HL-60 (cell line): ENCODE measurements at regions not wholly inside any gene's neighbourhood (a gene's known extent, or its start where the extent isn't known, plus 50 kb on each side); places are given as distances from the start of the nearest gene placed in this dataset.

Experiments
- DNase-seq, 2 experiments: peaks; one replicate each; pipeline ENCODE4 v3.0.0-alpha.2; 2010 to 2020; ENCODE audit warnings: low read depth in 1 of 2, low spot score in 1 of 2
- H3K27ac ChIP-seq: fragments of 250-450 bp; sonication (Bioruptor Pico); replicated peaks from 2 replicates; pipeline ENCODE4 v1.5.1; 2020; ENCODE audit warnings: mild to moderate bottlenecking, moderate library complexity
- H3K27me3 ChIP-seq: fragments of 250-450 bp; sonication (Bioruptor Pico); 2 replicates; pipeline ENCODE4 v1.5.1; 2021; ENCODE audit warnings: mild to moderate bottlenecking, moderate library complexity; ENCODE audit not compliant: insufficient read depth, poor library complexity, severe bottlenecking
- H3K4me3 ChIP-seq: replicated peaks from 2 replicates; pipeline ENCODE4 v1.5.1; 2011; ENCODE audit warnings: mild to moderate bottlenecking, control low read depth, low read length; ENCODE audit not compliant: insufficient read depth
- GABPA ChIP-seq: IDR thresholded peaks from 2 replicates; pipeline ENCODE4 v1.6.1; 2012; ENCODE audit warnings: low read depth
- POLR2AphosphoS5 ChIP-seq: IDR thresholded peaks from 2 replicates; pipeline ENCODE4 v1.6.1; 2012; ENCODE audit warnings: low read depth
- SPI1 ChIP-seq: IDR thresholded peaks from 2 replicates; pipeline ENCODE4 v1.6.1; 2012; ENCODE audit warnings: low read depth, mild to moderate bottlenecking, borderline replicate concordance
- TF ChIP-seq, protein P1 (sequence below): IDR thresholded peaks from one replicate; pipeline ENCODE4 v1.5.1; 2011; ENCODE audit warnings: low read length, control low read depth, inconsistent platforms; ENCODE audit not compliant: insufficient read depth
- TF ChIP-seq, protein P2 (sequence below): IDR thresholded peaks from 2 replicates; pipeline ENCODE4 v1.6.1; 2012; ENCODE audit warnings: low read depth; ENCODE audit not compliant: insufficient replicate concordance

DNA sequence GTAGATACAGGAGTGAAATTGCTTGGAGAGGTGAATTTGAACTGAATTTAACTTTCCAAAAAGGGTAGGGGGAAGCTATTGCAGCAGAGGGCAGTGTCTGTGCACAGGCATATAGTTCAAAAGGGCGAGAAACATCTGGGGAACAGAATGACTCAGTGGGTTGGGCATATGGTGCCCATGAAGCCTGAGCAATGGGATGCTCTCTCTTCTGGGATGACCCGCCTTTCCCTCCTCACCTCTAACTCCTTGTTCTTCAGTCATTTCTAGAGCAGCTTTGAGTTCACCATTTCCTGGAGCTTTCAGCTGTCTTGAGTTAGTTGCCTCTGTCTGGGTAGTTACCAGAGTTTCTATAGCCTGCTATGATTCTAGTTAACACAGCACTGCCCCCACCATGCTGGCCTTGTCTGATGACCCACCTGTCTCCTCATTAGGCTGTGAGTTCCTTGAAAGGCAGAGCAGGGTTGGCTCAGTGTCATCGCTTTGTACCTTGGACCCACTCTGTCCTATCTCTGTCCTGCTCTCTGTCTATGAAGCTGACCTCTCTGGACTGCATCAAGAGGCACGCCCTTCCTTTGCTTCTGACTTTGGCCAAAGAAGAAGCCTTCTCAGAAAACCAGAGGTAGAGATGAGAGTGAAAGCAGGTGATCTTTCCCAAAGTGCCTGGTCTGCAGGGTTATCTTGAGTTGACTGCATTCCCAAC is 299.6 kb upstream of the KLF4 start:
- TF ChIP-seq, protein P1, sequence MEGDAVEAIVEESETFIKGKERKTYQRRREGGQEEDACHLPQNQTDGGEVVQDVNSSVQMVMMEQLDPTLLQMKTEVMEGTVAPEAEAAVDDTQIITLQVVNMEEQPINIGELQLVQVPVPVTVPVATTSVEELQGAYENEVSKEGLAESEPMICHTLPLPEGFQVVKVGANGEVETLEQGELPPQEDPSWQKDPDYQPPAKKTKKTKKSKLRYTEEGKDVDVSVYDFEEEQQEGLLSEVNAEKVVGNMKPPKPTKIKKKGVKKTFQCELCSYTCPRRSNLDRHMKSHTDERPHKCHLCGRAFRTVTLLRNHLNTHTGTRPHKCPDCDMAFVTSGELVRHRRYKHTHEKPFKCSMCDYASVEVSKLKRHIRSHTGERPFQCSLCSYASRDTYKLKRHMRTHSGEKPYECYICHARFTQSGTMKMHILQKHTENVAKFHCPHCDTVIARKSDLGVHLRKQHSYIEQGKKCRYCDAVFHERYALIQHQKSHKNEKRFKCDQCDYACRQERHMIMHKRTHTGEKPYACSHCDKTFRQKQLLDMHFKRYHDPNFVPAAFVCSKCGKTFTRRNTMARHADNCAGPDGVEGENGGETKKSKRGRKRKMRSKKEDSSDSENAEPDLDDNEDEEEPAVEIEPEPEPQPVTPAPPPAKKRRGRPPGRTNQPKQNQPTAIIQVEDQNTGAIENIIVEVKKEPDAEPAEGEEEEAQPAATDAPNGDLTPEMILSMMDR = no peak
- TF ChIP-seq, protein P2, sequence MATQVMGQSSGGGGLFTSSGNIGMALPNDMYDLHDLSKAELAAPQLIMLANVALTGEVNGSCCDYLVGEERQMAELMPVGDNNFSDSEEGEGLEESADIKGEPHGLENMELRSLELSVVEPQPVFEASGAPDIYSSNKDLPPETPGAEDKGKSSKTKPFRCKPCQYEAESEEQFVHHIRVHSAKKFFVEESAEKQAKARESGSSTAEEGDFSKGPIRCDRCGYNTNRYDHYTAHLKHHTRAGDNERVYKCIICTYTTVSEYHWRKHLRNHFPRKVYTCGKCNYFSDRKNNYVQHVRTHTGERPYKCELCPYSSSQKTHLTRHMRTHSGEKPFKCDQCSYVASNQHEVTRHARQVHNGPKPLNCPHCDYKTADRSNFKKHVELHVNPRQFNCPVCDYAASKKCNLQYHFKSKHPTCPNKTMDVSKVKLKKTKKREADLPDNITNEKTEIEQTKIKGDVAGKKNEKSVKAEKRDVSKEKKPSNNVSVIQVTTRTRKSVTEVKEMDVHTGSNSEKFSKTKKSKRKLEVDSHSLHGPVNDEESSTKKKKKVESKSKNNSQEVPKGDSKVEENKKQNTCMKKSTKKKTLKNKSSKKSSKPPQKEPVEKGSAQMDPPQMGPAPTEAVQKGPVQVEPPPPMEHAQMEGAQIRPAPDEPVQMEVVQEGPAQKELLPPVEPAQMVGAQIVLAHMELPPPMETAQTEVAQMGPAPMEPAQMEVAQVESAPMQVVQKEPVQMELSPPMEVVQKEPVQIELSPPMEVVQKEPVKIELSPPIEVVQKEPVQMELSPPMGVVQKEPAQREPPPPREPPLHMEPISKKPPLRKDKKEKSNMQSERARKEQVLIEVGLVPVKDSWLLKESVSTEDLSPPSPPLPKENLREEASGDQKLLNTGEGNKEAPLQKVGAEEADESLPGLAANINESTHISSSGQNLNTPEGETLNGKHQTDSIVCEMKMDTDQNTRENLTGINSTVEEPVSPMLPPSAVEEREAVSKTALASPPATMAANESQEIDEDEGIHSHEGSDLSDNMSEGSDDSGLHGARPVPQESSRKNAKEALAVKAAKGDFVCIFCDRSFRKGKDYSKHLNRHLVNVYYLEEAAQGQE = no peak
- H3K4me3 ChIP-seq = no peak overlapping the region
- no peak for DNase-seq

DNA sequence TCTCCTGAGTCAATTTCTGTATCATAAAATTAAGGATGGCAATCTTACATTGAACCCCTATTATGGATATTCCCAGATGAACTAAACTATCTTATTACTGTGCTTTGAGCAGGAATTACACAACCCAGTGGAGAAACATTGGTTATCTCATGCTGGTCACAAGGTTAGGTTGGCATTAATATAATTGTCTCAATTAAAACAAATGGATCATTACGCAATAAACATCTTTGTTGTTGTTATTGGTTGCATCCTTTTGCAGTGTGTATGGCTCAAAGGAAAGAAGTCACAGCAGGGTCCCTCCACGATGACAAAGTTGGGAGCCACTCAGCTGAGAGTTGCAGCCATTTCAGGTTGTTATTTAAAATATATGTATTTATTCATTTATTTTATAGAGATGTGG is 297.0 kb upstream of the KLF4 start:
- no peaks in the 10 kb centered on the region for H3K27me3 ChIP-seq
- TF ChIP-seq SPI1 = no peak
- TF ChIP-seq, protein P2 = no peak
- TF ChIP-seq POLR2AphosphoS5 = no peak
- no peak for TF ChIP-seq GABPA
- TF ChIP-seq, protein P1 = no peak
- no peak for DNase-seq
- H3K4me3 ChIP-seq = no peak overlapping the region
- H3K27ac ChIP-seq = no peak overlapping the region

More for the DNA sequence above, 299.6 kb upstream of the KLF4 start:
- Histone ChIP-seq H3K27ac (no peak overlapping the region), H3K27me3 (no peaks in the 10 kb centered on the region)

DNA sequence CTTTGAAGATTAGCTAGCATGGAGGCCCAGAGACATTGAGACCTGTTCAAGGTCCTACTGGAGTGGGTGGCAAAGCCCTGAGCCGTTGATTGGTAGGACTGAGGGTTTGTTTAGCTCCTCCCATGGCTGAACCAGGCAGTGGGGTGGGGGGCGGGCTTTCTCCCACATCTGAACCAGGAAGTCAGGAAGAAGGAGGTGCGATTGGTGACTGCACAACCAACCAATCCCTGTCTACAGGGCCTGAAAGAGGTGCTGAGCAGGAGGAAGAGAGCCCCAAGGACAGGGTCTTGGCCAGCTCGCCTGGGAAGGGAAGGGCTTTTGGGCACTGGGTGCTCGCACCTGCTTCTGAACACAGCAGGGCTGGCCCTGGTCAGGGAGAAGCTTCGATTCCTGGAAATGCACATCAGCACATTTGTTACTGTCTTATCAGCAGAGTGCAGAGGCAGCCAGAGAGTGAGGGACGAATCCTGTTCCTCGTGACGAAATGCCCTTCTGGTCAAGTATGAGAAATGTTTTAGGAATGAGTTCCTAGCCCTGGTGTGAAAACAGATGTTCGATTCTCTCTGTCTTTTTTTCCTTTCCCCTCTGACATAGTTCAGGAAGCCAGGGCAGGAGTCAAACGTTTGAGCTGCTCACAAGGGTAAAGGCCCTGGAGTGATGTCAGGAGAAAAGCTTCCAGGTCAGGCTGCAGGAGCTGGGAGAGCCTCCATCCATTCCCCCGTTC is 294.8 kb upstream of the KLF4 start:
- Histone ChIP-seq H3K4me3 (no peak overlapping the region), H3K27ac (no peak overlapping the region), H3K27me3 (no peaks in the 10 kb centered on the region)
- DNase-seq = no peak
- TF ChIP-seq GABPA (no peak), POLR2AphosphoS5 (no peak), SPI1 (no peak)
- TF ChIP-seq, protein P1 = no peak
- TF ChIP-seq, protein P2 = no peak
